Right ventricle myocardium superior (tissue), 1 donor: ENCODE measurements at regions not wholly inside any gene's neighbourhood (a gene's known extent, or its start where the extent isn't known, plus 50 kb on each side); places are given as distances from the start of the nearest gene placed in this dataset.
A peak's percentile ranks its signal among the peaks of the same experiment; 100 is the strongest.
"Not testable (repeated sequence)": the region's sequence is repeated elsewhere in the genome, so short reads cannot be mapped to it uniquely, and the experiment has no call there.

Experiments used
- ATAC-seq: fragments of 200-7000 bp; cut with Tn5 transposase; one replicate; pipeline ENCODE4 v1.9.1; 2020; ENCODE audit warnings: mild to moderate bottlenecking; ENCODE audit not compliant: poor library complexity
- DNase-seq: peaks from one replicate; pipeline ENCODE4 v3.0.0-alpha.2; 2020
- intact Hi-C: fragments of 100-400 bp; cut with DNase I; formaldehyde crosslinking; loops from one replicate; pipeline ENCODE4 v1.11.2; 2022
- donor health status: DM: no; HTN: yes; CAD: no; lungs with severe emphysema.

- ATAC-seq: peak; percentile 29
Observed at GRCh38 chr2:215868846-215869543, 144.4 kb downstream of the MREG start.

GRCh38 chr2:215866606-215867005 lies 146.7 kb downstream of the MREG start:
- intact Hi-C loops: no loop called here
- no peak for ATAC-seq
- no peak for DNase-seq

More at GRCh38 chr2:215868846-215869543, 144.4 kb downstream of the MREG start:
- no peak for DNase-seq
- intact Hi-C loops: no loop called here

DNA sequence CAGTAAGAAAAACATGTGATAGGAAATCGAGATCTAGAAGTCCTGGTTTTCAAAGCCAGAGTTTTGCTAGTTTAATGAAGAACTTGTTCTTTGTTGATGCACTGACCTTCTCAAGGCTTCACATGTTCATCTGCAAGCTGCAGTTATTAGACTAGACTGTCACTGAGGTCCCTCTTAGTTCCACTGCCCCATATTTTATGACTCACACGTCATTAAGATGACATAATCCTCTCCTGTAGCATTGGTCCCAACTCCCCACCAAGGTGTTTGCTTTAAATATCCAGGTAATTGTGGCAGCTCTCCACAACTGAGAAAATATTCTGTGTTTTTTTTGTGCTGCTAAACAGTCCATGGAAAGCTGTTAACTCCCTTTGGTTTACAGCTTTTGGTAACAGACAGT lies 149.7 kb downstream of the MREG start:
- ATAC-seq (no peak), DNase-seq (no peak)
- intact Hi-C loops: no loop called here

DNA sequence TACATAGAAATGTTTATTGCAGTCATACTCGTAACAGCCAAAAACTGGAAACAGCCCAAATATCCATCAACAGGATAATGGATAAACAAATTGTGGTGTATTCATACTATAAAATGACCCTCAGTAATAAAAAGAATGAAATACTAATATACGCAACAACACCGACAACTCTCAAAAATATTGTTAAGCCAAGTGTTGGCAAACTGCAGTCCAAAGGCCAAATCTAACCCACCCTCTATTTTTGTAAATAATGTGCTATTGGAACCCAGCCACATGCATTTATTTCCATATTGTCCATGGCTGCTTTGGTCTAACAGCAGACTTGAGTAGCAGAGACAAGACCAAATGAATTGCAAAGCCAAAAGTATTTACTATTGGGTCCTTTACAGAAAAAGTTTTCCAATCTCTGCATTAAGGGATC lies 151.0 kb downstream of the MREG start:
- no peak for ATAC-seq
- DNase-seq: no peak
- intact Hi-C loops: no loop called here

DNA sequence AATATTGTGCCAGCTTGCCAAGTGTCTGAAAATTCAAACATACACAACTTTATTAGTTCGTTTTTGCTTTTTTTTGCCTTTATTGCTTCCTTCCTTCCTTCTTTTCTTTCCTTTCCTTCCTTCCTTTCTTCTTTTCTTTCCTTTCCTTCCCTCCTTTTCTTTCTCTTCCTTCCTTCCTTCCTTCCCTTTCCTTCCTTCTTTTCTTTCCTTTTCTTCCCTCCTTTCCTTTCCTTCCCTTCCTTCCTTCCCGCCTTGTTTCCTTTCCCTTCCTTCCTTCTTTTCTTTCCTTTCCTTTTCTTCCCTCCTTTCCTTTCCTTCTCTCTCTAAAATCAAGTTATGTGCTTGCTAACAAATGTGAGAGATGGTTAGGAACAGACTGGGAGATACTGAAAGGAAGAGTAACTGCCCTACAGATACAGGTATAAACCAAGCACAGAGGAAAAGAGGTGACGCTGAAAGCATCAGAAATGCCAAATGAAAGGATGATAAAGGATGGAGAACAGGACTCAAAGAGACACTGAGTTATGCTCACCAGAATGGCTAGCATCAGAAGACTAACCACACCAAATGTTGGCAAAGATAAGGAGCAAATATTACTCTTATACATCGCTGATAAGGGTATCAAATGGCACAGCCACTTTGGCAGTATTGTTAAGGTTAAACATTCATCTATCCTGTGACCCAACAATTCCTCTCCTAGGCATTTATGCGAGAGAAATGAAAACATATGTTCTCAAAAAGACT lies 151.6 kb downstream of the MREG start:
- intact Hi-C loops: no loop called here
- ATAC-seq (no peak), DNase-seq (no peak)

- intact Hi-C loops: no loop called here
- DNase-seq: no peak
- ATAC-seq: no peak
Observed at GRCh38 chr2:215856080-215856479, 157.3 kb downstream of the MREG start.

DNA sequence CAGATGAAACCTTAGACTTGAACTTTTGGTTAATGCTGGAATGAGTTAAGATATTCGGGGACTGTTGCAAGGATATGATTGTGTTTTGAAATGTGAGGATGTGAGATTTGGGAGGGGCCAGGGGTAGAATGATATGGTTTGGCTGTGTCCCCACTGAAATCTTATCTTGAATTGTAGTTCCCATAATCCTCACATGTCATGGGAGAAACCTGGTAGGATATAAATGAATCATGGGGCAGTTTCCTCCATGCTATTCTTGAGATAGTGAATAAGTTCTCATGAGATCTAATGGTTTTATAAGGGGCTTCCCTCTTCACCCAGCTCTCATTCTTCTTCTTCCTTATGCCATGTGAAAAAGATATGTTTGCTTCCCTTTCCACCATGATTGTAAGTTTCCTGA lies 158.0 kb downstream of the MREG start:
- DNase-seq, intact Hi-C loops, ATAC-seq: not testable (repeated sequence)

DNA sequence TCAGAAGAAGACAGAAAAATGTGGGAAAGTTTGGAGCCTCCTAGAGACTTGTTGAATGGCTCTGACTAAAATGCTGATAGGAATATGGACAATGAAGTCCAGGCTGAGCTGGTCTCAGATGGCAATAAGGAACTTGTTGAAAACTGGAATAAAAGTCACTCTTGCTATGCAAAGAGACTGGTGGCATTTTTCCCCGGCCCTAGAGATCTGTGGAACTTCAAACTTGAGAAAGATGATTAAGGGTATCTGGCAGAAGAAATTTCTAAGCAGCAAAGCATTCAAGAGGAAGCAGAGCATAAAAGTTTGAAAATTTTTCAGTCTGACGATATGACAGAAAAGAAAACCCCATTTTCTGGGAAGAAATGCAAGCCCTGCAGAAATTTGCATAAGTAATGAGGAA lies 159.3 kb downstream of the MREG start:
- DNase-seq (no peak), ATAC-seq (no peak)
- intact Hi-C loops: no loop called here

GRCh38 chr2:215851696-215852095 lies 161.7 kb downstream of the MREG start:
- ATAC-seq (no peak), DNase-seq (no peak)
- intact Hi-C loops: no loop called here

DNA sequence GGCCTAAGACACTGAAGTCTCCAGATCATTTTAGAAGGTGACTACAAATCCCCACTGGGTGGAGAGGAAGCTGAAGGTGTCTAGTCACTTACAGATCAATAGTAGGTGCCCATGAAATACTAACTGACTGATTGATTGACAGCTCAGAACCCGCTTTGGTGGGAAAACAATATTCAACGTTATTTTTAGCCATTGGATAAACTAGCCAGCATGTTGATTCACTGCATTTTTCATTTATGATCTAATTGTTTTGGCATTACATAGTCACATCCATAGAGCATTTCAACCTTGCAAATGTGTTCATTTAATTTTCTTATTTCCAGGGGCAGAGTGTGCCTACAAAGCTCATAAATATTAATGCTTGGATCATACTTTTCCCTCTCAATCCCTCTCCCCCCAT lies 162.3 kb downstream of the MREG start:
- intact Hi-C loops: no loop called here
- no peak for ATAC-seq

GRCh38 chr2:215850380-215850779 lies 163.0 kb downstream of the MREG start:
- intact Hi-C loops: no loop called here
- peak; percentile 70 for ATAC-seq

More for the DNA sequence above, 162.3 kb downstream of the MREG start:
- no peak for DNase-seq

DNA sequence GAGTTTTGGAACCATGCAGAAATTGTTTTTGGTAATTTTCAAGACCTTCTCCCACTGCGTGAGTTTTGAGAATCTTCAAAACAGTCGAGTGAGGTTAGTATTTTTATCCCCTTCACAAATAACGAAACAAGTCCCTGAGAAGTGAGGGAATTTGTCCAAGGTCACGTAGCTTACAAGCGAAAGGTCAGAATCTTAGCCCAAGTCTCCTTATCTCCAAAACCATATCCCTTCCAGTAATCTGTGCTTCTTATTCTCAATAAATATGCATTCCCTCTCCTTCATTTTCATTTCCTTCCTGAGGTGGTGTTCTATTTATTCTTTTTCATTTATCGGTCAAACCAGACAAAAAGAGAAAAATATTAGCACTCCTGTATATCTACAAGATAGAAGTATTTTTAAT lies 163.6 kb downstream of the MREG start:
- DNase-seq (no peak), ATAC-seq (peak; percentile 40)
- intact Hi-C loops: no loop called here

More at GRCh38 chr2:215850380-215850779, 163.0 kb downstream of the MREG start:
- no peak for DNase-seq

- DNase-seq (no peak), ATAC-seq (no peak)
- intact Hi-C loops: no loop called here
Observed at GRCh38 chr2:215848698-215849097, 164.7 kb downstream of the MREG start.

GRCh38 chr2:215848146-215848545 lies 165.2 kb downstream of the MREG start:
- no peak for ATAC-seq
- intact Hi-C loops: no loop called here
- DNase-seq: no peak

DNA sequence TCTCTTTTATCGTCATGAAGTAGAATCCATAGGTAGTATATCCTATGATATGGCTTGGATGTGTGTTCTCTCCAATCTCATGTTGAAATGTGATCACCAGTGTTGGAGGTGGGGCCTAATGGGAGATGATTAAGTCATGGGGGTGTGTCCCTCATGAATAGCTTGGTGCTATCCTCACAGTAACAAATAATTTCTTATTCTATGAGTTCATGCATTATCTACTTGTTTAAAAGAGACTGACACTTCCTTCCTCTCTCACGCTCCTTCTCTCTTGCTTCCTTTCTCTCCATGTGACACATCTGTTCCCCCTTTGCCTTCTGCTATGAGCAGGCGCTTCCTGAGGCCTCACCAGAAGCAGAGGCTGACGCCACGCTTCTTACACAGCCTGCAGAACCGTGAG lies 165.6 kb downstream of the MREG start:
- no peak for DNase-seq
- no peak for ATAC-seq
- intact Hi-C loops: no loop called here

DNA sequence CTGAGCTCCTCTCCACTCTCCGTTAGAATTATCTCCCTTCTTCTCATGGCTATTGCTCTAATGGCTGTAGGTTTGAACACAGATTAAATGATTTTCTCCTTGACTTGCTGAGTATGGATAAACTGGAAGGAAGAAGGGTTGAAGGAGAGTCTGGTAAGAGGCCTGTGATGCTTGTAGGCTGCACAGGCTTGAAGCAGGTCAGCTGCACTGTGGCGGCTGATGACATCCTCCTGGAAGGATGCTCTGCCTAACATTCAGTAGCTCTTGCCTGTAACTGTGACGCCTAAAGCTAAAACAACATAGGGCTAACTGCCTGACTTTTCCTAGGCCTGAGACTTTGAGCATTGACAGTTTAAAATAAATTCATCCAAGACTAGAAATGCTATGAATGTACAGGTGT lies 166.3 kb downstream of the MREG start:
- ATAC-seq: no peak
- peak; percentile 46 for DNase-seq
- intact Hi-C loops: no loop called here

GRCh38 chr2:215845839-215846586 lies 167.3 kb downstream of the MREG start:
- DNase-seq: no peak
- ATAC-seq: no peak
- intact Hi-C loops: no loop called here

- ATAC-seq: peak; percentile 76
- intact Hi-C loops: no loop called here
- no peak for DNase-seq
Observed at GRCh38 chr2:215843579-215843978, 169.8 kb downstream of the MREG start.

DNA sequence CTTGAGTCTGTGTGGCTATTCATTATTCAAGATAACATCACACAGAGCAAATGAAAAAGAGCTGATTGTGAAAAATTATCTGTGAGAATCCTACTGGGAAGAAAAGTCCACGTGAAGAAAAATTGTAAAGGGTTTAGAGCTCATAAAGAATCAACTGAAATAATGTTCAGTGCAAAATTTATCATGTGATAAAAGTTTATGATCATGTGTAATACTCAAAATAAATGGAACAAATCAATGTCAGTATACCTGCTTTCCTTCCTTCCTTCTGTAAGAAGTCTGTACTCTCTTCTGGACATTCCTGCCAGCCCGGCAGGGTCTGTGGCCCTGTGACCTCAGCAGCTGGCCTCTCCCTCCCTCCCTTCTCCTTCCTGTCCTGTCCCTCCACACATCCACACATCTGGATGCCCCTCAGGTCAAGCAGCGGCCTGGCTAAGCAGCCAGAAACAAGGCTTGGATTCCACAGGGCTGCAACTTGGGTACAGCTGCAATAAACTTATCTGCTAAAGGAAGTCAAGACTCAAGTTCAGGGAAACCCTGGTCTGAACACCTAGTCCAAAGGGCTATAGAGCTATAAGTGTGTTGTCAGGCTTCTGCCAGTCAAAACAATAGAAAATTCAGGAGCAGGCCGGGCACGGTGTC lies 172.1 kb downstream of the MREG start:
- ATAC-seq (no peak), DNase-seq (no peak)
- intact Hi-C loops: no loop called here
